ENCODE measurements at regions not wholly inside any gene's neighbourhood (a gene's known extent, or its start where the extent isn't known, plus 50 kb on each side); places are given as distances from the start of the nearest gene placed in this dataset.

DNA sequence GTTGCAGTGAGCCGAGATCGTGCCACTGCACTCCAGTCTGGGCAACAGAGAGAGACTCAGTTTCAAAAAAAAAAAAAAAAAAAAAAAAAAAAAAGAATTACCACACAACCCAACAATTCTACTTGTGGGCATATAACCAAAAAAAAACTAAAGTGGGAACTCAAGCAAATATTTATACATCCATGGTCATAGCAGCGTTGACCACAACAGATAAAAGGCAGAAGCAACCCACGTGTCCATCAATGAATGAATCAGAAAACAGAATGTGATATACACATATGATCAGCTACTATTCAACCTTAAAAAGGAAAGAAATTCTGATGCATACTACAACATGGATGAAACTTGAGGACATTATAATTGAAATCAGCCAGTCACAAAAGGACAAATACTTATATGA, 179.3 kb upstream of the NEBL start:
- TF ChIP-seq, protein P1, sequence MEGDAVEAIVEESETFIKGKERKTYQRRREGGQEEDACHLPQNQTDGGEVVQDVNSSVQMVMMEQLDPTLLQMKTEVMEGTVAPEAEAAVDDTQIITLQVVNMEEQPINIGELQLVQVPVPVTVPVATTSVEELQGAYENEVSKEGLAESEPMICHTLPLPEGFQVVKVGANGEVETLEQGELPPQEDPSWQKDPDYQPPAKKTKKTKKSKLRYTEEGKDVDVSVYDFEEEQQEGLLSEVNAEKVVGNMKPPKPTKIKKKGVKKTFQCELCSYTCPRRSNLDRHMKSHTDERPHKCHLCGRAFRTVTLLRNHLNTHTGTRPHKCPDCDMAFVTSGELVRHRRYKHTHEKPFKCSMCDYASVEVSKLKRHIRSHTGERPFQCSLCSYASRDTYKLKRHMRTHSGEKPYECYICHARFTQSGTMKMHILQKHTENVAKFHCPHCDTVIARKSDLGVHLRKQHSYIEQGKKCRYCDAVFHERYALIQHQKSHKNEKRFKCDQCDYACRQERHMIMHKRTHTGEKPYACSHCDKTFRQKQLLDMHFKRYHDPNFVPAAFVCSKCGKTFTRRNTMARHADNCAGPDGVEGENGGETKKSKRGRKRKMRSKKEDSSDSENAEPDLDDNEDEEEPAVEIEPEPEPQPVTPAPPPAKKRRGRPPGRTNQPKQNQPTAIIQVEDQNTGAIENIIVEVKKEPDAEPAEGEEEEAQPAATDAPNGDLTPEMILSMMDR (IDR thresholded peaks at IDR 0.05; ENCODE audit: poor library complexity, severe bottlenecking), result no peak
- no peak for TF ChIP-seq EP300 (conservative IDR thresholded peaks at IDR 0.05; ENCODE audit: poor library complexity, severe bottlenecking)
- TF ChIP-seq SMC3 (conservative IDR thresholded peaks at IDR 0.05; ENCODE audit: poor library complexity), result no peak
- TF ChIP-seq POLR2AphosphoS5 (IDR thresholded peaks at IDR 0.05), result no peak
- no peak for TF ChIP-seq MXI1 (conservative IDR thresholded peaks at IDR 0.05; ENCODE audit: poor library complexity, severe bottlenecking)
- TF ChIP-seq EZH2 (IDR thresholded peaks at IDR 0.05; ENCODE audit: borderline replicate concordance, insufficient read depth, low read length, poor library complexity, severe bottlenecking), result no peak
